ENCODE measurements at regions not wholly inside any gene's neighbourhood (a gene's known extent, or its start where the extent isn't known, plus 50 kb on each side); places are given as distances from the start of the nearest gene placed in this dataset.

DNA sequence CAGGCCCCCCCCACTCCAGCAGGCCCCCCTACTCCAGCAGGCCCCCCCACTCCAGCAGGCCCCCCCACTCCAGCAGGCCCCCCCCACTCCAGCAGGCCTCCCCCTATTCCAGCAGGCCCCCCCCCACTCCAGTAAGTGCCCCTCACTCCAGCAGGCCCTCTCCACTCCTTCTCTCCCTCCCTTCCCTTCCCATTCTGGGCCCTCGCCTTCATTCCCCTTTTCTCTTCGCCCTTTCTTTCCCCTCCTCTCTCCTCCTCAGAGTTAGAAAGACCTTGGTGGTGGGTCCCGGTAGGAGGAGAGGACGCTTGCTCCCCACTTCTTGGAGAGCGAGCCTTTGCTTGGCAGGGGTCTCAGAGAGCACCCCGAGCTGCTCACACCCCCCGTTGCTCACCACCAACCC is 177.0 kb upstream of the TNRC6C start:
- TF ChIP-seq, protein P1, sequence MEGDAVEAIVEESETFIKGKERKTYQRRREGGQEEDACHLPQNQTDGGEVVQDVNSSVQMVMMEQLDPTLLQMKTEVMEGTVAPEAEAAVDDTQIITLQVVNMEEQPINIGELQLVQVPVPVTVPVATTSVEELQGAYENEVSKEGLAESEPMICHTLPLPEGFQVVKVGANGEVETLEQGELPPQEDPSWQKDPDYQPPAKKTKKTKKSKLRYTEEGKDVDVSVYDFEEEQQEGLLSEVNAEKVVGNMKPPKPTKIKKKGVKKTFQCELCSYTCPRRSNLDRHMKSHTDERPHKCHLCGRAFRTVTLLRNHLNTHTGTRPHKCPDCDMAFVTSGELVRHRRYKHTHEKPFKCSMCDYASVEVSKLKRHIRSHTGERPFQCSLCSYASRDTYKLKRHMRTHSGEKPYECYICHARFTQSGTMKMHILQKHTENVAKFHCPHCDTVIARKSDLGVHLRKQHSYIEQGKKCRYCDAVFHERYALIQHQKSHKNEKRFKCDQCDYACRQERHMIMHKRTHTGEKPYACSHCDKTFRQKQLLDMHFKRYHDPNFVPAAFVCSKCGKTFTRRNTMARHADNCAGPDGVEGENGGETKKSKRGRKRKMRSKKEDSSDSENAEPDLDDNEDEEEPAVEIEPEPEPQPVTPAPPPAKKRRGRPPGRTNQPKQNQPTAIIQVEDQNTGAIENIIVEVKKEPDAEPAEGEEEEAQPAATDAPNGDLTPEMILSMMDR (IDR thresholded peaks at IDR 0.05; ENCODE audit: insufficient read depth, low read length, poor library complexity, severe bottlenecking): no peak
- no peak for TF ChIP-seq EZH2phosphoT487 (conservative IDR thresholded peaks at IDR 0.05; ENCODE audit: low read length)
